Endothelial cell of umbilical vein (primary cell): ENCODE measurements at regions not wholly inside any gene's neighbourhood (a gene's known extent, or its start where the extent isn't known, plus 50 kb on each side); places are given as distances from the start of the nearest gene placed in this dataset.

Source experiments
- BruUV-seq: library from RNA; stranded (reverse); fragments of 400-500 nt; replicated peaks from 2 replicates; lab custom pipeline; 2021; lab: Mats Ljungman, UMichigan
- CTCF ChIA-PET: fragments of 300-600, 350-600 bp; sonication (Branson Sonifier 250); formaldehyde crosslinking; loops from one replicate; lab custom pipeline; 2021; ENCODE audit warnings: antibody characterized with exemption, inconsistent platforms; lab: Charles Lee
- POLR2A ChIA-PET: fragments of 300-600, 350-600 bp; sonication (Branson Sonifier 250); formaldehyde crosslinking; loops from one replicate; lab custom pipeline; 2021; ENCODE audit warnings: antibody characterized with exemption, inconsistent platforms; lab: Charles Lee
- DNase-seq: peaks from one replicate; pipeline ENCODE4 v3.0.0-alpha.2; 2011; ENCODE audit warnings: low read depth, low spot score
- FAIRE-seq: peaks from 2 replicates; lab custom pipeline; 2011; peaks lifted over from hg19 to GRCh38; lab: Jason Lieb, UNC
- H2AFZ ChIP-seq: 2 replicates; pipeline ENCODE4 v1.6.0; 2012; ENCODE audit warnings: low read depth, low read length, control low read depth, inconsistent platforms
- H3K27ac ChIP-seq: 2 replicates; pipeline ENCODE4 v1.5.1; 2011; ENCODE audit warnings: low read depth, mild to moderate bottlenecking, control low read depth, low read length, moderate library complexity; ENCODE audit not compliant: insufficient read depth
- H3K27me3 ChIP-seq, 2 experiments: 2 replicates each; pipeline versions ENCODE4 v1.6.0 to v1.6.1; 2011; ENCODE audit warnings: low read length in 2 of 2, mixed read lengths in 1 of 2; ENCODE audit not compliant: control insufficient read depth in 2 of 2, insufficient read depth in 2 of 2
- H3K36me3 ChIP-seq, 2 experiments: 2 replicates in 1 of 2; 3 replicates in 1 of 2; pipeline ENCODE4 v1.5.1; 2011; ENCODE audit warnings: low read length in 2 of 2, mild to moderate bottlenecking in 1 of 2, moderate library complexity in 1 of 2; ENCODE audit not compliant: control insufficient read depth in 2 of 2, insufficient read depth in 2 of 2; ENCODE audit errors: extremely low read depth in 1 of 2
- H3K4me1 ChIP-seq: 3 replicates; pipeline ENCODE4 v1.5.1; 2011; ENCODE audit warnings: mild to moderate bottlenecking, low read length; ENCODE audit not compliant: control insufficient read depth, insufficient read depth; ENCODE audit errors: extremely low read depth
- H3K4me2 ChIP-seq: 2 replicates; pipeline ENCODE4 v1.6.1; 2011; ENCODE audit warnings: low read length, control low read depth, mixed read lengths; ENCODE audit not compliant: insufficient read depth
- H3K4me3 ChIP-seq, 3 experiments: fragments of 200-600 bp in 1 of 3; sonication (generic), shearing (Covaris generic) in 1 of 3; replicated peaks in 1 of 3; 2 replicates each; pipeline ENCODE4 v1.5.1; 2011 to 2016; ENCODE audit warnings: control low read depth in 3 of 3, low read length in 3 of 3, mild to moderate bottlenecking in 2 of 3, inconsistent platforms in 1 of 3, low read depth in 1 of 3, moderate library complexity in 1 of 3; ENCODE audit not compliant: insufficient read depth in 1 of 3
- H3K79me2 ChIP-seq: 2 replicates; pipeline ENCODE4 v1.6.0; 2012; ENCODE audit warnings: low read length, inconsistent platforms; ENCODE audit not compliant: control insufficient read depth, insufficient read depth
- H3K9ac ChIP-seq: replicated peaks from 2 replicates; pipeline ENCODE3; 2011; ENCODE audit warnings: low read length, control low read depth; ENCODE audit not compliant: insufficient read depth; ENCODE audit errors: extremely low read depth
- H3K9me1 ChIP-seq: replicated peaks from 3 replicates; pipeline ENCODE4 v1.6.0; 2011; ENCODE audit warnings: mild to moderate bottlenecking, low read length; ENCODE audit not compliant: control insufficient read depth, insufficient read depth; ENCODE audit errors: extremely low read depth
- H3K9me3 ChIP-seq: replicated peaks from 2 replicates; pipeline ENCODE4 v1.5.1; 2012; ENCODE audit warnings: low read length, inconsistent platforms; ENCODE audit not compliant: control insufficient read depth, insufficient read depth
- H4K20me1 ChIP-seq: replicated peaks from 2 replicates; pipeline ENCODE3; 2011; ENCODE audit warnings: mild to moderate bottlenecking, low read length; ENCODE audit not compliant: control insufficient read depth, insufficient read depth; ENCODE audit errors: extremely low read depth
- CTCF ChIP-seq, 2 donors: IDR thresholded peaks; 1 replicate in 1 of 2; 2 replicates in 1 of 2; pipeline ENCODE4 v1.5.1; 2011; ENCODE audit warnings: low read length in 2 of 2, mild to moderate bottlenecking in 2 of 2, moderate library complexity in 2 of 2, control low read depth in 1 of 2, inconsistent platforms in 1 of 2, low read depth in 1 of 2; ENCODE audit not compliant: insufficient read depth in 1 of 2; ENCODE audit errors: extremely low read depth in 1 of 2
- EZH2 ChIP-seq: IDR thresholded peaks from 2 replicates; pipeline ENCODE4 v1.6.1; 2012; ENCODE audit warnings: borderline replicate concordance, low read depth, mild to moderate bottlenecking, moderate library complexity, low read length, inconsistent platforms; ENCODE audit not compliant: severe bottlenecking
- FOS ChIP-seq: IDR thresholded peaks from 2 replicates; pipeline ENCODE4 v1.6.1; 2011; ENCODE audit warnings: mild to moderate bottlenecking, low read length, moderate library complexity, borderline replicate concordance; ENCODE audit not compliant: insufficient read depth
- GATA2 ChIP-seq: IDR thresholded peaks from 2 replicates; pipeline ENCODE4 v1.7.0; 2011; ENCODE audit warnings: low read depth, mild to moderate bottlenecking, moderate library complexity, mixed read lengths, low read length; ENCODE audit not compliant: insufficient read length, insufficient read depth
- JUN ChIP-seq: IDR thresholded peaks from 2 replicates; pipeline ENCODE4 v1.6.1; 2011; ENCODE audit warnings: borderline replicate concordance, low read depth; ENCODE audit not compliant: insufficient read length, insufficient read depth
- MAX ChIP-seq: IDR thresholded peaks from 2 replicates; pipeline ENCODE4 v1.6.1; 2011; ENCODE audit not compliant: insufficient read depth, insufficient read length
- MYC ChIP-seq: IDR thresholded peaks from one replicate; pipeline ENCODE4 v1.6.1; 2011; ENCODE audit warnings: mild to moderate bottlenecking, low read depth, low read length
- POLR2A ChIP-seq: IDR thresholded peaks from 2 replicates; pipeline ENCODE4 v1.6.1; 2012; ENCODE audit warnings: low read depth, mild to moderate bottlenecking, control low read depth, low read length
- POLR2AphosphoS5 ChIP-seq: IDR thresholded peaks from 2 replicates; pipeline ENCODE4 v1.6.1; 2012; ENCODE audit warnings: low read depth, mild to moderate bottlenecking, control low read depth, low read length, moderate library complexity; ENCODE audit not compliant: insufficient read depth
- dilution Hi-C: fragments of 300-500 bp; cut with MboI; formaldehyde crosslinking; loops from one replicate; pipeline ENCODE4 v1.15.0; 2019; ENCODE audit warnings: low sequenced_read_pairs; ENCODE audit not compliant: extremely low pct_ligation_motif_present
- intact Hi-C: fragments of 100-400 bp; cut with micrococcal nuclease; formaldehyde crosslinking; loops from one replicate; pipeline ENCODE4 v1.10.0; 2022

- Histone ChIP-seq H3K9me3 (no peaks in the 10 kb centered on the region), H3K36me3 (no peaks in the 10 kb centered on the region), H3K4me1 (no peaks in the 10 kb centered on the region), H3K79me2 (no peaks in the 10 kb centered on the region), H3K4me3 (no peak overlapping the region), H3K4me2 (no peak overlapping the region), H2AFZ (no peak overlapping the region), H3K9me1 (no peaks in the 10 kb centered on the region), H3K27ac (no peak overlapping the region), H3K27me3 (no peaks in the 10 kb centered on the region), H3K9ac (no peak overlapping the region), H4K20me1 (no peaks in the 10 kb centered on the region)
- DNase-seq (no peak), FAIRE-seq (no peak)
- no TSS peak for BruUV-seq
- ChIA-PET POLR2A (no interaction called here), CTCF (no interaction called here)
- intact Hi-C loops = no loop called here
- dilution Hi-C loops = no loop called here
- TF ChIP-seq MAX (no peak), JUN (no peak), POLR2AphosphoS5 (no peak), EZH2 (no peak), FOS (no peak), GATA2 (no peak), MYC (no peak), POLR2A (no peak), CTCF (IDR thresholded peaks at IDR 0.05; ENCODE audit: extremely low read depth in 1 of 2, insufficient read depth in 1 of 2, low read depth in 1 of 2, low read length in 2 of 2) (no peak)
Measured at GRCh38 chr2:147382322-147382948, 462.4 kb upstream of the ACVR2A start.
